ENCODE measurements at regions not wholly inside any gene's neighbourhood (a gene's known extent, or its start where the extent isn't known, plus 50 kb on each side); places are given as distances from the start of the nearest gene placed in this dataset.

GRCh38 chr10:128895473-128895872 lies 571.6 kb upstream of the MGMT start:
- Histone ChIP-seq H4K20me1 (ENCODE audit: insufficient read depth) (no peaks in the 10 kb centered on the region), H3K9me3 (ENCODE audit: control insufficient read depth in 1 of 2, insufficient read depth in 1 of 2, low read depth in 1 of 2, low read length in 2 of 2) (no peaks in the 10 kb centered on the region; a peak in 1 of 4 replicates), H3K4me2 (ENCODE audit: low read length) (no peak overlapping the region), H3K4me1 (ENCODE audit: control insufficient read depth in 1 of 2, insufficient read depth in 2 of 2, low read length in 2 of 2) (no peaks in the 10 kb centered on the region), H3K4me3 (replicated peaks in 1 of 2; ENCODE audit: low read depth in 1 of 2, low read length in 2 of 2) (no peak overlapping the region), H3K9me2 (ENCODE audit: insufficient read depth) (no peaks in the 10 kb centered on the region), H3K79me2 (ENCODE audit: insufficient read depth, low read length) (no peaks in the 10 kb centered on the region), H3K9ac (ENCODE audit: low read length) (no peak overlapping the region), H3K36me3 (ENCODE audit: control insufficient read depth in 1 of 2, insufficient read depth in 2 of 2, low read length in 2 of 2) (no peaks in the 10 kb centered on the region), H3K27me3 (ENCODE audit: insufficient read depth, low read length) (peaks cover 6% of the 10 kb centered on the region; the same call in 1 of the 2 replicates), H2AFZ (ENCODE audit: low read depth, low read length, poor library complexity, severe bottlenecking) (no peak overlapping the region), H3K27ac (ENCODE audit: low read depth, low read length) (no peak overlapping the region)
- POLR2A ChIA-PET = no interaction called here
- CTCF ChIA-PET = no interaction called here
- no peak for ATAC-seq
- RAD21 ChIA-PET (ENCODE audit: low non-redundant PET in 1 of 2, low total read pairs in 2 of 2, uncharacterized antibody in 2 of 2, unreplicated experiment in 2 of 2) = no interaction called here
- DNase-seq (ENCODE audit: low read depth, low spot score) = no peak
- TF ChIP-seq RAD21 (IDR thresholded peaks at IDR 0.05; ENCODE audit: low read depth) (no peak), CTCF (IDR thresholded peaks at IDR 0.05 in 2 of 3, conservative IDR thresholded peaks at IDR 0.05 in 1 of 3; ENCODE audit: borderline replicate concordance in 1 of 3, insufficient read depth in 1 of 3, low read depth in 2 of 3, low read length in 2 of 3) (no peak)
- intact Hi-C loops (cut with micrococcal nuclease) = no loop called here
- no TSS peak for BruUV-seq (replicated peaks)

GRCh38 chr10:128896116-128896795 lies 570.8 kb upstream of the MGMT start:
- H4K20me1 ChIP-seq (ENCODE audit: insufficient read depth) = no peaks in the 10 kb centered on the region
- peaks cover 6% of the 10 kb centered on the region; the same call in 1 of the 2 replicates for H3K27me3 ChIP-seq (ENCODE audit: insufficient read depth, low read length)
- H3K36me3 ChIP-seq (ENCODE audit: control insufficient read depth in 1 of 2, insufficient read depth in 2 of 2, low read length in 2 of 2) = no peaks in the 10 kb centered on the region
- H3K9me2 ChIP-seq (ENCODE audit: insufficient read depth) = no peaks in the 10 kb centered on the region
- no peak for ATAC-seq
- H3K27ac ChIP-seq (ENCODE audit: low read depth, low read length) = no peak overlapping the region
- no peak for TF ChIP-seq TCF7L2 (IDR thresholded peaks at IDR 0.05; ENCODE audit: borderline replicate concordance, extremely low read depth, insufficient read depth, insufficient read length)
- H2AFZ ChIP-seq (ENCODE audit: low read depth, low read length, poor library complexity, severe bottlenecking) = no peak overlapping the region
- intact Hi-C loops (cut with micrococcal nuclease) = no loop called here
- H3K79me2 ChIP-seq (ENCODE audit: insufficient read depth, low read length) = no peaks in the 10 kb centered on the region
- H3K4me2 ChIP-seq (ENCODE audit: low read length) = no peak overlapping the region
- no peaks in the 10 kb centered on the region for H3K4me1 ChIP-seq (ENCODE audit: control insufficient read depth in 1 of 2, insufficient read depth in 2 of 2, low read length in 2 of 2)
- no peaks in the 10 kb centered on the region; a peak in 1 of 4 replicates for H3K9me3 ChIP-seq (ENCODE audit: control insufficient read depth in 1 of 2, insufficient read depth in 1 of 2, low read depth in 1 of 2, low read length in 2 of 2)
- ChIA-PET CTCF (no interaction called here), POLR2A (no interaction called here), RAD21 (ENCODE audit: low non-redundant PET in 1 of 2, low total read pairs in 2 of 2, uncharacterized antibody in 2 of 2, unreplicated experiment in 2 of 2) (no interaction called here)
- H3K4me3 ChIP-seq (replicated peaks in 1 of 2; ENCODE audit: low read depth in 1 of 2, low read length in 2 of 2) = no peak overlapping the region
- H3K9ac ChIP-seq (ENCODE audit: low read length) = no peak overlapping the region
- DNase-seq (ENCODE audit: low read depth, low spot score) = no peak
- BruUV-seq (replicated peaks) = no TSS peak
